ENCODE measurements at regions not wholly inside any gene's neighbourhood (a gene's known extent, or its start where the extent isn't known, plus 50 kb on each side); places are given as distances from the start of the nearest gene placed in this dataset. TPM values are rescaled to one million over a fixed set of nuclear protein-coding genes. Genes with fewer than 3 reads are reported as not detected.

GRCh38 chr11:16408619-16409018, 52.3 kb upstream of the SOX6 start:
- H3K27ac ChIP-seq, result no peak overlapping the region
- no peaks in the 10 kb centered on the region for H3K4me1 ChIP-seq (ENCODE audit: insufficient read depth)
- no peak overlapping the region for H2AFZ ChIP-seq
- H3K4me2 ChIP-seq (ENCODE audit: unreplicated experiment), result no peak overlapping the region
- no peaks in the 10 kb centered on the region for H3K9me3 ChIP-seq (ENCODE audit: low read depth)
- no peaks in the 10 kb centered on the region for H3F3A ChIP-seq (ENCODE audit: insufficient read depth)
- TF ChIP-seq EZH2 (IDR thresholded peaks at IDR 0.05; ENCODE audit: insufficient read depth, poor library complexity, severe bottlenecking) (no peak), EZH2phosphoT487 (IDR thresholded peaks at IDR 0.05; ENCODE audit: insufficient read depth, low read depth) (no peak)
- no peak overlapping the region for H3K4me3 ChIP-seq
- no peaks in the 10 kb centered on the region for H3K36me3 ChIP-seq (ENCODE audit: low read depth)
- H3K9me2 ChIP-seq (ENCODE audit: insufficient read depth), result no peaks in the 10 kb centered on the region; the same call in 1 of the 2 replicates
- no peaks in the 10 kb centered on the region for H4K20me1 ChIP-seq (ENCODE audit: insufficient read depth)
- WGBS, 2 experiments (ENCODE audit: low coverage in 1 of 2, low lambda C conversion rate in 2 of 2, missing lambda C conversion rate in 2 of 2), result 11 to 14% methylated on average over 1 of the region's 1 CpG
- in situ Hi-C loops (cut with MboI), result no loop called here
- no peak overlapping the region for H3K9ac ChIP-seq
- no peaks in the 10 kb centered on the region for H3K79me2 ChIP-seq (ENCODE audit: insufficient read depth)
- H3K27me3 ChIP-seq (replicated peaks; ENCODE audit: insufficient read depth), result no peaks in the 10 kb centered on the region
- DNase-seq, result no peak

- Histone ChIP-seq H3K36me3 (ENCODE audit: low read depth) (no peaks in the 10 kb centered on the region), H3K4me1 (ENCODE audit: insufficient read depth) (no peaks in the 10 kb centered on the region), H3K9me3 (ENCODE audit: low read depth) (no peaks in the 10 kb centered on the region), H2AFZ (no peak overlapping the region), H3K4me3 (no peak overlapping the region), H3K4me2 (ENCODE audit: unreplicated experiment) (no peak overlapping the region), H3K27me3 (replicated peaks; ENCODE audit: insufficient read depth) (no peaks in the 10 kb centered on the region), H3F3A (ENCODE audit: insufficient read depth) (no peaks in the 10 kb centered on the region), H4K20me1 (ENCODE audit: insufficient read depth) (no peaks in the 10 kb centered on the region), H3K9me2 (ENCODE audit: insufficient read depth) (no peaks in the 10 kb centered on the region; the same call in 1 of the 2 replicates), H3K9ac (no peak overlapping the region), H3K79me2 (ENCODE audit: insufficient read depth) (no peaks in the 10 kb centered on the region), H3K27ac (no peak overlapping the region)
- in situ Hi-C loops (cut with MboI), result no loop called here
- WGBS, 2 experiments (ENCODE audit: low coverage in 1 of 2, low lambda C conversion rate in 2 of 2, missing lambda C conversion rate in 2 of 2), result 46 to 52% methylated on average over 1 of the region's 1 CpG
- no peak for DNase-seq
- no peak for TF ChIP-seq EZH2phosphoT487 (IDR thresholded peaks at IDR 0.05; ENCODE audit: insufficient read depth, low read depth)
- TF ChIP-seq EZH2 (IDR thresholded peaks at IDR 0.05; ENCODE audit: insufficient read depth, poor library complexity, severe bottlenecking), result no peak
Measured at GRCh38 chr11:16406226-16406625, 49.9 kb upstream of the SOX6 start.

Small RNAs in the stretch of these regions (small RNA-seq; reads per million reads assigned to genes)
- not detected for gene RN7SL188P (ENCODE audit: low read depth, low replicate concordance)
